Cardiac muscle cell (in vitro differentiated cells and primary cell): ENCODE measurements at regions not wholly inside any gene's neighbourhood (a gene's known extent, or its start where the extent isn't known, plus 50 kb on each side); places are given as distances from the start of the nearest gene placed in this dataset.

Experiments used
- DNase-seq, 2 donors: peaks; one replicate each; pipeline versions ENCODE4 v3.0.0 to v3.0.0-alpha.2; 2010 to 2017; ENCODE audit warnings: low read depth in 1 of 2, low spot score in 1 of 2
- H3K27ac ChIP-seq: fragments of 200-600 bp; sonication (generic); 2 replicates; pipeline ENCODE4 v1.5.1; 2016
- H3K27me3 ChIP-seq: fragments of 200-600 bp; sonication (generic); 2 replicates; pipeline ENCODE4 v1.6.0; 2016; ENCODE audit warnings: control low read depth
- H3K36me3 ChIP-seq: fragments of 200-600 bp; sonication (generic); 2 replicates; pipeline ENCODE4 v1.5.1; 2016; ENCODE audit warnings: control low read depth
- H3K4me1 ChIP-seq: fragments of 200-600 bp; sonication (generic); 2 replicates; pipeline ENCODE4 v1.8.1; 2017; ENCODE audit warnings: low read depth, mild to moderate bottlenecking, mixed run types
- H3K4me3 ChIP-seq: fragments of 200-600 bp; sonication (generic); 2 replicates; pipeline ENCODE4 v1.5.1; 2016; ENCODE audit warnings: mild to moderate bottlenecking
- H3K9me3 ChIP-seq: fragments of 200-600 bp; sonication (generic); 2 replicates; pipeline ENCODE4 v1.5.1; 2017; ENCODE audit warnings: low read depth, mild to moderate bottlenecking, control low read depth
- TF ChIP-seq, protein P1 (sequence below): IDR thresholded peaks from 2 replicates; pipeline ENCODE4 v1.5.1; 2012; ENCODE audit warnings: low read depth, mild to moderate bottlenecking, low read length

DNA sequence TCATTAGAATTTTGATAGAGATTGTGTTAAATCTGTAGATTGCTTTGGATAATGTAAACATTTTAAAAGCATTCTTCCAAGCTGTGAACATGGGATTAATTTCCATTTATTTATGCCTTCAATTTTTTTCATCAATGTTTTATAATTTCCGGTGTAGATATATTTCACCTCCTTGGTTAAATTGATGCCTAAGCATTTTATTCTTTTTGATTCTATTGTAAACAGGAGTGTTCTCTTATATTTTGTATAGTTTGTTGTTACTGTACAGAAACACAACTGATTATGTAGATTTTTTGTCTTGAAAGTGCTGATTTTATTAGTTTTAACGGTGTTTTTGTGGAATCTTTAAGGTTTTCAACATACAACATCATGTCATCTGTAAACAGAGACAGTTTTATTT lies 355.0 kb downstream of the EDEM1 start:
- no peaks in the 10 kb centered on the region for H3K36me3 ChIP-seq
- no peak for DNase-seq
- H3K27ac ChIP-seq: no peak overlapping the region
- H3K4me3 ChIP-seq: no peak overlapping the region
- H3K9me3 ChIP-seq: peaks cover 4% of the 10 kb centered on the region
- TF ChIP-seq, protein P1, sequence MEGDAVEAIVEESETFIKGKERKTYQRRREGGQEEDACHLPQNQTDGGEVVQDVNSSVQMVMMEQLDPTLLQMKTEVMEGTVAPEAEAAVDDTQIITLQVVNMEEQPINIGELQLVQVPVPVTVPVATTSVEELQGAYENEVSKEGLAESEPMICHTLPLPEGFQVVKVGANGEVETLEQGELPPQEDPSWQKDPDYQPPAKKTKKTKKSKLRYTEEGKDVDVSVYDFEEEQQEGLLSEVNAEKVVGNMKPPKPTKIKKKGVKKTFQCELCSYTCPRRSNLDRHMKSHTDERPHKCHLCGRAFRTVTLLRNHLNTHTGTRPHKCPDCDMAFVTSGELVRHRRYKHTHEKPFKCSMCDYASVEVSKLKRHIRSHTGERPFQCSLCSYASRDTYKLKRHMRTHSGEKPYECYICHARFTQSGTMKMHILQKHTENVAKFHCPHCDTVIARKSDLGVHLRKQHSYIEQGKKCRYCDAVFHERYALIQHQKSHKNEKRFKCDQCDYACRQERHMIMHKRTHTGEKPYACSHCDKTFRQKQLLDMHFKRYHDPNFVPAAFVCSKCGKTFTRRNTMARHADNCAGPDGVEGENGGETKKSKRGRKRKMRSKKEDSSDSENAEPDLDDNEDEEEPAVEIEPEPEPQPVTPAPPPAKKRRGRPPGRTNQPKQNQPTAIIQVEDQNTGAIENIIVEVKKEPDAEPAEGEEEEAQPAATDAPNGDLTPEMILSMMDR: no peak
- H3K27me3 ChIP-seq: no peaks in the 10 kb centered on the region
- H3K4me1 ChIP-seq: no peaks in the 10 kb centered on the region

DNA sequence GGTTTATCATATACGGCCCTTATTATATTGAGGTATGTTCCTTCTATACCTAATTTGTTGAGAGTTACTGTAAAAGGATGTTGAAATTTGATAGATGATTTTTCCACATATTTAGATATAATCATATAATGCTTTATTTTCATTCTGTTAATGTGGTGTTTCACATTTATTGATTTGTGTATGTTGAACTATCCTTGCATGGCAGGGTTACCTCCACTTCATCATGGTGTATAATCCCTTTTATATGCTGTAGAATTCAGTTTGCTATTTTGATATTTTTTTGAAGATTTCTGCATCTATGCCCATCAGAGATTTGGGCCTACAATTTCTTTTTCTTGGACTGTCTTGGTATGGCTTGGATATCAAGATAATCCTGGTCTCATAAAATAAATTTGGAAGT lies 355.5 kb downstream of the EDEM1 start:
- TF ChIP-seq, protein P1: no peak
- no peak for DNase-seq
- H3K4me1 ChIP-seq: no peaks in the 10 kb centered on the region

DNA sequence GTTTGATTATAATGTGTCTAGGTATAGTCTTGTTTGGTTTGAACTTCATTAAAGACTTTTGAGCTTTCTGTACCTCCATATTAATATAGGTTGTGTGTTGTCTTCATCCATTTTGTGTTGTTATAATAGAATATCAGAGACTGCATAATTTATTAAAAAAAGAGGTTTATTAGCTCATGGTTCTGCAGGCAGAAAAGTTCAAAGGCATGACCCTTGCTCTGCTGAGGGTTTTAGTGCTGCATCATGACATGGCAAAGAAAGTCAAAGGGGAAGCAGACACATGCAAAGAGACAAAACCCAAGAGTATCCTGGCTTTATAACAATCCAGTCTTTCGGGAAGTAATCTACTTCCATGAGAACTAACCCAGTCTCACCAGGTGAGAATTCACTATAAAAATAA lies 358.2 kb downstream of the EDEM1 start:
- TF ChIP-seq, protein P1: no peak
- Histone ChIP-seq H3K36me3 (no peaks in the 10 kb centered on the region), H3K4me3 (no peak overlapping the region), H3K27me3 (no peaks in the 10 kb centered on the region), H3K9me3 (peaks cover under 1% of the 10 kb centered on the region), H3K27ac (no peak overlapping the region), H3K4me1 (no peaks in the 10 kb centered on the region)
- DNase-seq: no peak

More for the DNA sequence above, 355.5 kb downstream of the EDEM1 start:
- Histone ChIP-seq H3K36me3 (no peaks in the 10 kb centered on the region), H3K4me3 (no peak overlapping the region), H3K27ac (no peak overlapping the region), H3K27me3 (no peaks in the 10 kb centered on the region), H3K9me3 (peaks cover 4% of the 10 kb centered on the region)

DNA sequence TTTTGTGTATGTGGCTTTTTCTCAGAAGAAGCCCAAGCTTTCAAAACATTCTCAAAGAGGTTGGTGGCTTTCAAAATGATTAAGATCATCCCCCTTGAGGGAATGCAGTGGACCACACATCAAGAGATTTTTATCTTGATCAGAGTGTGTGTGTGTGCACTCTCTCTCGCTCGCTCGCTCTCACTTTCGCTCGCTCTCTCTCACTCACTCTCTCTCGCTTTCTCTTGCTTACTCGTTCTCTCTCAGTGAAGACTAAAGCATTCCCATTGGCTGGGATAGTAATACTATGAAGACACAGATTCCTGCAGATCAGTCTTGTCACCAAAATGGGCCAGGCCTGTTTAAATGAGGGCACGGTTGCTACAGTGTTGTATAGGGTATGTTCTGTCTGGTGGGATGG lies 365.7 kb downstream of the EDEM1 start:
- no peak for DNase-seq
- TF ChIP-seq, protein P1: no peak
- Histone ChIP-seq H3K27me3 (no peaks in the 10 kb centered on the region), H3K36me3 (no peaks in the 10 kb centered on the region), H3K4me3 (no peak overlapping the region), H3K27ac (no peak overlapping the region), H3K9me3 (no peaks in the 10 kb centered on the region), H3K4me1 (no peaks in the 10 kb centered on the region)

DNA sequence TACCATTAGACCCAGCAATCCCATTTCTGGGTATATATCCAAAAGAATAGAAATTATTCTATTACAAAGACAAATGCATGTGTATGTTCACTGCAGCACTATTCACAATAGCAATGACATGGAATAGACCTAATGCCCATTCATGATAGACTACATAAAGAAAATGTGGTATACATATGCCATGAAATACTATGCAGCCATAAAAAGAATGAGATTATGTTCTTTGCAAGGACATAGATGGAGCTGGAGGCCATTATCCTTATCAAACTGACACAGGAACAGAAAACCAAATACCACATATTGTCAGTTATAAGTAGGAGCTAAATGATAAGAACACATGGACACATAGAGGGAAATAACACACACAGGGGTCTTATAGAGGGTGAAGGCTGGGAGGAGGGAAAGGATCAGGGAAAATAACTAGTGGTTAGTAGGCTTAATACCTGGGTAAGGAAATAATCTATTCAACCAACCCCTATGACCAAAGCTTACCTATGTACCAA lies 366.8 kb downstream of the EDEM1 start:
- DNase-seq: no peak
- no peaks in the 10 kb centered on the region for H3K4me1 ChIP-seq
- no peak overlapping the region for H3K4me3 ChIP-seq

More for the DNA sequence above, 366.8 kb downstream of the EDEM1 start:
- Histone ChIP-seq H3K27me3 (no peaks in the 10 kb centered on the region), H3K27ac (no peak overlapping the region), H3K36me3 (no peaks in the 10 kb centered on the region), H3K9me3 (no peaks in the 10 kb centered on the region)
- TF ChIP-seq, protein P1: no peak
